ENCODE measurements at regions not wholly inside any gene's neighbourhood (a gene's known extent, or its start where the extent isn't known, plus 50 kb on each side); places are given as distances from the start of the nearest gene placed in this dataset.

DNA sequence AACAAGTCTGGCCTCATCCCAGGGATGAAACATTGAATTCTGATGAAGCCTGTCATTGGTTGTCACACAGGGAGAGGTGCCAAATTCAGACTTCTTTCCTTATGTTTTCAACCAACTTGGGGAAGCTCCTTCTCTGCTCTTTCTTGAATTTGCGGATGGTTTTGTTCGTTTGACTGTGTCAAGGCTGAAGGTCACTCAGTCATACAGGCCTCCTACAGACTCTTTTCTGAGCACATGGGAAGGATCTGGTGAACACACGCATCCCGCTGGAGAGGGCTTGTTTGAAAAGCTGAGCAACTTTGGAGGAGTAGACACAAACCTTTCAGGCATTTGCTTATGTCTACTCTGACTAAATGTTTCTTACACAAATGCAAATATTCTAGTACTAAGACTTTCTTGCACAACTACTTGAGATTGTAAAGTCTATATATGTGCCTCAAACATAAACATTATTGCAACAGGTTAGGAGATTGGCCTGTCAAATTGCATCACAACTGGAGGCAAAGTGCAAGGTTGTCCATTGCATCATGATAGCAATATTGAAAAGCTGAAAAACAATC lies 151.5 kb upstream of the NR3C1 start:
- intact Hi-C loops (cut with DNase I), result no loop called here
- no peak for TF ChIP-seq POLR2A (IDR thresholded peaks at IDR 0.05)
- TF ChIP-seq, protein P1, sequence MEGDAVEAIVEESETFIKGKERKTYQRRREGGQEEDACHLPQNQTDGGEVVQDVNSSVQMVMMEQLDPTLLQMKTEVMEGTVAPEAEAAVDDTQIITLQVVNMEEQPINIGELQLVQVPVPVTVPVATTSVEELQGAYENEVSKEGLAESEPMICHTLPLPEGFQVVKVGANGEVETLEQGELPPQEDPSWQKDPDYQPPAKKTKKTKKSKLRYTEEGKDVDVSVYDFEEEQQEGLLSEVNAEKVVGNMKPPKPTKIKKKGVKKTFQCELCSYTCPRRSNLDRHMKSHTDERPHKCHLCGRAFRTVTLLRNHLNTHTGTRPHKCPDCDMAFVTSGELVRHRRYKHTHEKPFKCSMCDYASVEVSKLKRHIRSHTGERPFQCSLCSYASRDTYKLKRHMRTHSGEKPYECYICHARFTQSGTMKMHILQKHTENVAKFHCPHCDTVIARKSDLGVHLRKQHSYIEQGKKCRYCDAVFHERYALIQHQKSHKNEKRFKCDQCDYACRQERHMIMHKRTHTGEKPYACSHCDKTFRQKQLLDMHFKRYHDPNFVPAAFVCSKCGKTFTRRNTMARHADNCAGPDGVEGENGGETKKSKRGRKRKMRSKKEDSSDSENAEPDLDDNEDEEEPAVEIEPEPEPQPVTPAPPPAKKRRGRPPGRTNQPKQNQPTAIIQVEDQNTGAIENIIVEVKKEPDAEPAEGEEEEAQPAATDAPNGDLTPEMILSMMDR (IDR thresholded peaks at IDR 0.05), result no peak
- TF ChIP-seq POLR2AphosphoS5 (IDR thresholded peaks at IDR 0.05; ENCODE audit: insufficient read depth in 1 of 2, low read depth in 1 of 2), result no peak
- no peak for DNase-seq (ENCODE audit: extremely low spot score in 2 of 2)
- Histone ChIP-seq H3K27me3 (no peaks in the 10 kb centered on the region), H3K4me3 (no peak overlapping the region), H3K4me1 (peaks cover 6% of the 10 kb centered on the region), H3K36me3 (no peaks in the 10 kb centered on the region), H3K9me3 (no peaks in the 10 kb centered on the region), H3K27ac (no peak overlapping the region)

DNA sequence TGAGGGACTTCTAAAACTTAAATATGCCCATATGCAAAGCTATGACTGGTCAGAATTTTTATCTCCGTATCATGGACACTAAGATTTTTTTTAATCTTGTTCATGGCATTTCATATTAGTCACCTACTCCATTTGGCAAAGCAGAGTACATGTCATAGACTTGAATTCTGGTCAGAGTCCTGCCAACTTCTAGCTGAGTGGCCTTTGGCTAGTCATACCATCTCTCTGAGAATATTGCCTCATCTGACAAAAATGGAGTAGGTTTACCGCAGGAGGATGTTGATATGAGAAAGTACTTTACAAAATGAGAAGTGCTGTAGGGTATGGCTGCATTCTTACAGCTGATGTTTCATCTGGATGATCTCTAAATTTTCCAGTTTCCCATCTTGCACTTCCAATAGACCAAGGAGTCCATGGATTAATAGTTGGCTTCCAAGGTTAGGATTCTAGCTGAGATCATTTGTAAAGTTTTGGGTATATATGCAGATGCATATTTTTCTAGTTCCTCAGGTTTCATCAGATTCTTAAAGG lies 150.8 kb upstream of the NR3C1 start:
- Histone ChIP-seq H3K9me3 (no peaks in the 10 kb centered on the region), H3K36me3 (no peaks in the 10 kb centered on the region), H3K27me3 (no peaks in the 10 kb centered on the region), H3K27ac (no peak overlapping the region), H3K4me1 (peaks cover 6% of the 10 kb centered on the region), H3K4me3 (no peak overlapping the region)
- no peak for DNase-seq (ENCODE audit: extremely low spot score in 2 of 2)
- TF ChIP-seq, protein P1 (IDR thresholded peaks at IDR 0.05), result no peak
- TF ChIP-seq POLR2AphosphoS5 (IDR thresholded peaks at IDR 0.05; ENCODE audit: insufficient read depth in 1 of 2, low read depth in 1 of 2) (no peak), POLR2A (IDR thresholded peaks at IDR 0.05) (no peak)
- intact Hi-C loops (cut with DNase I), result no loop called here

DNA sequence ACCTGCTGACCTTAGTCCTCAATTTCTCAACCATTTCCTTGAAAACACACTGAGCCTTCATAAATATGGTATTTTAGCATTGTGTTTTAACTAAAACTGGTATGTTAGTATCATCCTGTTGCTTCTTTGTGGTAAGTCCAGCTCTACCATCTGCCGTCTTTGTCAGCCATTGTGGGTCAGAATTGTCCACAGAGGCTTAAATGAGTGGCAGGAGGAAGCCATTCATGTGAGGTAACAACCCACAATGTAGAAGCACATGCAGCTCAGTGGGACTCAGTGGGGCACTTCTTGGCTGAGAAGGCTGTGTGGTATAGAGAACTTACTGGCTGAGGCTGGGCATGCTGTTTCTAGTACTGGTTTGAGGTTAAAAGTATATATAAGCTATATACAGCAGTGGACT lies 149.2 kb upstream of the NR3C1 start:
- TF ChIP-seq POLR2AphosphoS5 (IDR thresholded peaks at IDR 0.05; ENCODE audit: insufficient read depth in 1 of 2, low read depth in 1 of 2) (no peak), POLR2A (IDR thresholded peaks at IDR 0.05) (no peak)
- TF ChIP-seq, protein P1 (IDR thresholded peaks at IDR 0.05), result no peak
- DNase-seq (ENCODE audit: extremely low spot score in 2 of 2), result no peak
- intact Hi-C loops (cut with DNase I), result no loop called here

DNA sequence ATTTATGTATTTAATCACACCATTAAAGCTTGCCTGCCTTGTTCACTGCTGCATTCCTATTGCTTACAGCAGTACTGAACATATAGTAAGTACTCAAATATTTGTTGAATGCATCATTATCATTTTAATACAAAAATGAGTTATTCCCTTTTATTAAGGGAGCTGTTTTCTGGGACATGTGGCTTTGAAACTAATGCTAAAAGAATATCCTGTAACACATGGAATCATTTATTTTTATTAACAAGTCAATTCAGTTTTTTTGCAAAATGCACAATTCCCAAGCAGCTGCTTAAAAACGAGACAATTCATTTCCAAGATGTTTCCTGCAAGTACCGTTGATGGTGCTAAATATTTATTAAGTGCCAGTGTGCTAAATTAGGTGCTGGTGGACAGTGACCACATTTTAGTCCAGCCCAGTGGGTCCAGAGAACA lies 148.3 kb upstream of the NR3C1 start:
- Histone ChIP-seq H3K9me3 (no peaks in the 10 kb centered on the region), H3K27me3 (no peaks in the 10 kb centered on the region), H3K4me3 (no peak overlapping the region), H3K4me1 (no peaks in the 10 kb centered on the region), H3K27ac (no peak overlapping the region), H3K36me3 (no peaks in the 10 kb centered on the region)
- TF ChIP-seq, protein P1 (IDR thresholded peaks at IDR 0.05), result no peak
- TF ChIP-seq POLR2A (IDR thresholded peaks at IDR 0.05) (no peak), POLR2AphosphoS5 (IDR thresholded peaks at IDR 0.05; ENCODE audit: insufficient read depth in 1 of 2, low read depth in 1 of 2) (no peak)
- DNase-seq (ENCODE audit: extremely low spot score in 2 of 2), result no peak
- intact Hi-C loops (cut with DNase I), result no loop called here

More for the DNA sequence above, 149.2 kb upstream of the NR3C1 start:
- H3K36me3 ChIP-seq, result no peaks in the 10 kb centered on the region
- no peaks in the 10 kb centered on the region for H3K9me3 ChIP-seq
- no peak overlapping the region for H3K4me3 ChIP-seq
- H3K27ac ChIP-seq, result no peak overlapping the region
- H3K27me3 ChIP-seq, result no peaks in the 10 kb centered on the region
- peaks cover 6% of the 10 kb centered on the region for H3K4me1 ChIP-seq

DNA sequence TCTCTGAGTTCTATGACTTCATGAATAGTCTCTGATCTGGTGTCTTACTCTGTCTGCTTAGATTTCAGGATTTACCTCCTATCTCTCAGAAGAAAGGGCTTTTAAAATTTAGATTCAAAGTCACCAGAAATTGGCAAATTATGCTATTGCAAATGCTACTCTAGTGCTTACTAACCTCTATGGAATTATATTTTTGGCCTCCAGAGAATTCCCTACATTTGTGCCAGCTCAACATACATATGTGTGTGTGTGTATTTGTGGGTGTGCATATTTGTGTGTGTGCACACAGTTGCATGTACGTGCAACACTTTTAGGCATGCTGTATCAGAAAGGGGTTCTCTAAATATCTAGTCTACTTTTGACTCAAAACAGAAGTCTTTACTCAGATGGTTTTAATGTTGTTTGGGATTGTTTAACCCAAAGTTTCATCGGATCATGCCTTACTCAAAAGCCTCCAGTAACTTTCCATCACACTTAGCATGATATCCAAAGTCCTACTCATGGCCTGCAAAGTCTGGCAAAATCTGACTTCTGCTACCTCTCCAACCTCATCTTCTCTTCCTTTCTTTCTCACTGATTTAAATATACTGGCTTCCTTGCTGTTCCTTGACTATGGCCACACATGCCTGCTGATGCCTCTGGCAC lies 147.6 kb upstream of the NR3C1 start:
- TF ChIP-seq, protein P1 (IDR thresholded peaks at IDR 0.05), result no peak
- TF ChIP-seq POLR2A (IDR thresholded peaks at IDR 0.05) (no peak), POLR2AphosphoS5 (IDR thresholded peaks at IDR 0.05; ENCODE audit: insufficient read depth in 1 of 2, low read depth in 1 of 2) (no peak)
- H3K27ac ChIP-seq, result no peak overlapping the region
- H3K4me1 ChIP-seq, result no peaks in the 10 kb centered on the region
- no peaks in the 10 kb centered on the region for H3K27me3 ChIP-seq
- intact Hi-C loops (cut with DNase I), result no loop called here
- H3K9me3 ChIP-seq, result no peaks in the 10 kb centered on the region
- H3K36me3 ChIP-seq, result no peaks in the 10 kb centered on the region
- DNase-seq (ENCODE audit: extremely low spot score in 2 of 2), result no peak
- no peak overlapping the region for H3K4me3 ChIP-seq
